Adipocyte (in vitro differentiated cells): ENCODE measurements at regions not wholly inside any gene's neighbourhood (a gene's known extent, or its start where the extent isn't known, plus 50 kb on each side); places are given as distances from the start of the nearest gene placed in this dataset.
"Not testable (repeated sequence)": the region's sequence is repeated elsewhere in the genome, so short reads cannot be mapped to it uniquely, and the experiment has no call there.

ENCODE experiments used
- DNase-seq: peaks from one replicate; pipeline ENCODE4 v3.0.0-alpha.2; 2015; ENCODE audit warnings: low read depth
- H3K27me3 ChIP-seq: replicated peaks from 2 replicates; pipeline ENCODE4 v1.7.0; 2013; ENCODE audit warnings: mild to moderate bottlenecking, low read length, moderate library complexity; ENCODE audit not compliant: control insufficient read depth, insufficient read depth
- H3K36me3 ChIP-seq: 2 replicates; pipeline ENCODE4 v1.7.0; 2013; ENCODE audit warnings: low read length, mild to moderate bottlenecking, moderate library complexity; ENCODE audit not compliant: control insufficient read depth, insufficient read depth, severe bottlenecking
- H3K4me1 ChIP-seq: 2 replicates; pipeline ENCODE4 v1.7.0; 2013; ENCODE audit warnings: mild to moderate bottlenecking, low read length, moderate library complexity; ENCODE audit not compliant: control insufficient read depth, insufficient read depth
- H3K4me3 ChIP-seq: 2 replicates; pipeline ENCODE4 v1.7.0; 2013; ENCODE audit warnings: mild to moderate bottlenecking, low read length, moderate library complexity
- H3K9ac ChIP-seq: 2 replicates; pipeline ENCODE4 v1.7.0; 2013; ENCODE audit warnings: mild to moderate bottlenecking, low read length, moderate library complexity
- H3K9me3 ChIP-seq: 2 replicates; pipeline ENCODE4 v1.7.0; 2013; ENCODE audit warnings: mild to moderate bottlenecking, low read length, moderate library complexity; ENCODE audit not compliant: control insufficient read depth

DNA sequence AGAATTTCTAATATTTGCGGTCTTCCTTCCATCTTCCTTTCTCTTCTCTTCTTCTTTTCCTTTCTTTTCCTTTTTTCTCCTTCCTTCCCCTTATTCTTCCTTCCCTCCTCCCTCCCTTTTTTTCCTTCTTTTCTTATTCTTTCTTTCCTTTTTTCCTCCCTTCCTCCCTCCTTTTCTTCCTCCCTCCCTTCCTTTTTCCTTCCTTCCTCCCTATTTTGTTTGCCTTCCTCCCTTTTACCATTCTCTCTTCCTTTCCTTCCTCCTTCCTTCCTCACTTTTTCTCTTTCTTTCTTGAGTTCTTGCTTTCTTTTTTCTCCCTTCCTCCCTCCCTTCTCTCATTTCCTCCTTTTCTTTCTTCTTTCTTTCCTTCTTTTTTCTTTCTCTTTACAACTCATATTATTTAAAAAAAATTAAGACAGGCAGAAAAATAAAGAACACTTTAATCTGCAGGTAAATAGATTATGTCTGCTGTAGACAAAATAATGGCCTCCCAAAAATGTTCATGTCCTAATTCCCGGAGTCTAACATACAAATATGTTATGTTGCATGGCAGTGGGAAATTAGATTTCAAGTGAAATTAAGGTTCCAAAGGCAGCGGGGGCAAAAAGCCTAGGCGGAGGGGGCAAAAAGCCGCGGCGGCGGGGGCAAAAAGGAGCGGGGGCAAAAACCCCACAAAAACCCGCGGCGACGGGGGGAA is 152.4 kb downstream of the ANKRD30BL start:
- Histone ChIP-seq H3K4me3 (peak overlapping the region; percentile 58), H3K27me3 (peaks cover 6% of the 10 kb centered on the region), H3K4me1 (no peaks in the 10 kb centered on the region), H3K9ac (no peak overlapping the region), H3K36me3 (no peaks in the 10 kb centered on the region), H3K9me3 (peaks cover 2% of the 10 kb centered on the region)
- DNase-seq, result no peak

- not testable (repeated sequence) for H3K9me3 ChIP-seq, H3K36me3 ChIP-seq, H3K4me3 ChIP-seq, DNase-seq, H3K27me3 ChIP-seq, H3K9ac ChIP-seq, H3K4me1 ChIP-seq
Observed at GRCh38 chr2:131990751-131991150, 171.0 kb downstream of the ANKRD30BL start.

DNA sequence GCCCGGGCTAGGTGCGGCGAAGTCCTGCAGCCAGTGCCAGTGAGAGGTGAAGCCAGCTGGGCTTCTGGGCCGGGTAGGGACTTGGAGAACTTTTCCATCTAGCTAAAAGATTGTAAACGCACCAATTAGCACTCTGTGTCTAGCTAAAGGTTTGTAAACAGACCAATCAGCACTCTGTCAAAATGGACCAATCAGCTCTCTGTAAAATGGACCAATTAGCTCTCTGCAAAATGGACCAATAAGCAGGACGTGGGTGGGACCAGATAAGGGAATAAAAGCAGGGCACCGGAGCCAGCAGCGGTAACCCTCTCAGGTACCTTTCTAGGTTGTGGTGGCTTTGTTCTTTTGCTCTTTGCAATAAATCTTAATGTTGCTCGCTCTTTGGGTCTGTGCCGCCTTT is 195.1 kb downstream of the ANKRD30BL start:
- not testable (repeated sequence) for H3K9ac ChIP-seq, H3K36me3 ChIP-seq, DNase-seq, H3K4me1 ChIP-seq, H3K4me3 ChIP-seq, H3K27me3 ChIP-seq, H3K9me3 ChIP-seq

DNA sequence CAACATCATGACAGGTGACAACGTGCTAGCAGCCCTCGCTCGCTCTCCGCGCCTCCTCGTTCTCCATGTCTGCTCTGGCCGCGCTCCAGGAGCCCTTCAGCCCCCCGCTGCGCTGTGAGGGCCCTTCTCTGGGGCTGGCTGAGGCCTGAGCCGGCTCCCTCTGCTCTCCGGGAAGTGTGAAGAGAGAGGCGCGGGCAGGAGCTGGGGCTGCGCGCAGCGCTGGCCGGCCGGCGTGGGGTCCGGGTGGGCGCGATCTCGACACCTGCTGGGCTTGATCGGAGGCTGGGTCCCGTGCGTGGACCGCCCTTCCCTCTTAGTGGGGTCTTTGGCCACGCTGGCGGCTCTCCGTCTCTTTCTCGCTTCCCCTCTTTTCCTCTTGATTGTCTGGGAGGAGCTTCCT is 195.5 kb downstream of the ANKRD30BL start:
- no peak overlapping the region for H3K9ac ChIP-seq
- no peak for DNase-seq
- no peaks in the 10 kb centered on the region for H3K9me3 ChIP-seq
- H3K4me3 ChIP-seq, result no peak overlapping the region
- no peaks in the 10 kb centered on the region for H3K27me3 ChIP-seq
- H3K36me3 ChIP-seq, result no peaks in the 10 kb centered on the region
- H3K4me1 ChIP-seq, result no peaks in the 10 kb centered on the region

- not testable (repeated sequence) for H3K4me1 ChIP-seq
Observed at GRCh38 chr2:131958019-131958609, 203.6 kb downstream of the ANKRD30BL start.

GRCh38 chr2:131948641-131949040 is 213.1 kb downstream of the ANKRD30BL start:
- not testable (repeated sequence) for H3K27me3 ChIP-seq, H3K4me3 ChIP-seq, H3K4me1 ChIP-seq, H3K9me3 ChIP-seq, DNase-seq, H3K9ac ChIP-seq, H3K36me3 ChIP-seq

More at GRCh38 chr2:131958019-131958609, 203.6 kb downstream of the ANKRD30BL start:
- not testable (repeated sequence) for H3K27me3 ChIP-seq, H3K9me3 ChIP-seq, H3K4me3 ChIP-seq, H3K36me3 ChIP-seq, DNase-seq, H3K9ac ChIP-seq

GRCh38 chr2:131923287-131923686 is 238.5 kb downstream of the ANKRD30BL start:
- H3K9me3 ChIP-seq, H3K4me3 ChIP-seq, DNase-seq, H3K4me1 ChIP-seq, H3K9ac ChIP-seq, H3K36me3 ChIP-seq, H3K27me3 ChIP-seq: not testable (repeated sequence)

DNA sequence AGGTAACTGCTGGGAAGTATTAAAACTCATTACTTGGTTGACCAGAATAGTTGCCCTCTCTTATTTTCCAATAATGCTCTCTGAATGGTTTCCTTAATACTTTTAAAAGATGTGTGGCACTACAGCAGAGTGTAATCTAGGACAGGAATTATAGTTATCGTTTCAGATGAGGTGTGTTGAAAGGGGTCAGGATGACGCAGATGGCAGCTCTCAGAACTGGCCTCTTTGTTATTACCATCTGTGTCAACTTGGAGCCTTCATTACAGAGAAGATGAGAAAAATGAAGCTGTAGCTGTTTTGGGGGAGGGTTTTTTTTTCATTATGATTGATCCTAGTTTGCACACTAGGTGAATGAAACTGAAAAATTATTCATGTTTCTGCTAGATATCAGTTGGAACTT is 238.9 kb downstream of the ANKRD30BL start:
- not testable (repeated sequence) for H3K4me1 ChIP-seq, H3K9ac ChIP-seq, H3K9me3 ChIP-seq, H3K4me3 ChIP-seq, H3K27me3 ChIP-seq, H3K36me3 ChIP-seq
- peak; percentile 27 for DNase-seq
